Activated CD4-positive, CD25-positive, alpha-beta regulatory T cell treated with anti-CD3 and anti-CD28 coated beads, Interleukin-2, amount 50 U/mL, for 24 hours (primary cell): ENCODE measurements at regions not wholly inside any gene's neighbourhood (a gene's known extent, or its start where the extent isn't known, plus 50 kb on each side); places are given as distances from the start of the nearest gene placed in this dataset.
"Not testable (repeated sequence)": the region's sequence is repeated elsewhere in the genome, so short reads cannot be mapped to it uniquely, and the experiment has no call there.

Source experiments
- ATAC-seq, 2 donors: fragments of 150-1000 bp; cut with Tn5 transposase; one replicate each; pipeline ENCODE4 v1.10.0; 2021; ENCODE audit warnings: mild to moderate bottlenecking in 1 of 2, moderate library complexity in 1 of 2

- ATAC-seq: no peak
These were observed 541.2 kb downstream of the NUP35 start for GRCh38 chr2:183665425-183665824.

DNA sequence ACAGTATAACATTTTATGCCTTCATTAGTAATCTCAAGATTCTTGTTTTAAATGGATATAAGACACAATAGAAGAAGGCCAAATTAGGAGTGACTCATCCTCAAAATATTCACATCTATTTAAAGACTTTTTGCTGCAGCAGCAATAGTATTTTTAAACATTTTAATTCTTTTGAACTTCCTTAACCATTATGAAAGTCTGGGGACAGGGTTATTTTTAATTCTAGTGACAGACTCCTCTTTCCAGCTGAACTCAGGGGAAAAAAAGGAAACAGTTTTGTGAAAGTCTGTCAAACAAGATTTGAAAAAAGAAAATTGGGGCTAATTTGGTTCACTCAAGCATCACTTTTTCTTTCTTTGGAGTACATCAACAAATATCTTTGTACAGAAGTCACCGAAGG lies 541.8 kb downstream of the NUP35 start:
- no peak for ATAC-seq

DNA sequence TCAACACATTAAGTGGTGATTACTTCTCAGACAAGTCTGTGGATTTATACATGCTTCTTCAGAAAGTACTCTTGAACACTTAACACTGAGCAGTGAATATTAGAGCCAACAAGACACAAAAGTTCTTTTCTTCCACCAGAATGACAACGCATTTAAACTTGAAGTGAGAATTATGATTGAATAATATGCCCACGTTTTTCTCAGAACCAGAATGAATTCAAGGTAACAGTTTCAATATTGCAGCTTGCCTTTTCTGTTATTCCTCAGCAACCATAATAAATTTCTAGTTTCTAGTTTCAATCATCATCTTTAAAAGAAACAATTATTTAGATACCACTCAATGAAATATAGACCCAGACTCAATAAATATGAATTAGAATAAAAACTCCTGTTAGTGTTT lies 547.0 kb downstream of the NUP35 start:
- no peak for ATAC-seq

- ATAC-seq: no peak
These were observed 554.7 kb downstream of the NUP35 start for GRCh38 chr2:183678908-183679307.

GRCh38 chr2:183680573-183680972 lies 556.3 kb downstream of the NUP35 start:
- ATAC-seq: no peak

GRCh38 chr2:183684686-183685085 lies 560.4 kb downstream of the NUP35 start:
- no peak for ATAC-seq

DNA sequence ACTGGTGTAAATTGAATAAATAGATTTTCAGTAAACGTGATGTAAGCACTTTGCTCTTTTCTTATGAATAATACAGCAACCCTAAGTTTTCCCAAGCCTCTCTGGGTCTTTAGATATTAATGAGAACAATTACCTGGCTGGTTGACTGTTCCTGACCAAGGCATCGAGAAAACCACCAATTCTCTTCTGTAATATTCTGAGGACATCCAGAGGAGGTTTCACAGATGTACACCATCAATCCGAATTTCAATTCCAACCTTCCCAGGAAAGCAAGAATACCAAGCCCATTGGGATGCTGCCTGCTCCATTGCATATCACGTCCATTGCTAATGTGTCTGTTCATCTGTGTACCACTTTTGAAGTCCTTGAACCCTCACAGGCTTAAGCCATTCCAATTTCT lies 571.8 kb downstream of the NUP35 start:
- ATAC-seq: no peak

GRCh38 chr2:183709829-183710228 lies 585.6 kb downstream of the NUP35 start:
- no peak for ATAC-seq

- no peak for ATAC-seq
These were observed 594.0 kb downstream of the NUP35 start for GRCh38 chr2:183718246-183718645.

DNA sequence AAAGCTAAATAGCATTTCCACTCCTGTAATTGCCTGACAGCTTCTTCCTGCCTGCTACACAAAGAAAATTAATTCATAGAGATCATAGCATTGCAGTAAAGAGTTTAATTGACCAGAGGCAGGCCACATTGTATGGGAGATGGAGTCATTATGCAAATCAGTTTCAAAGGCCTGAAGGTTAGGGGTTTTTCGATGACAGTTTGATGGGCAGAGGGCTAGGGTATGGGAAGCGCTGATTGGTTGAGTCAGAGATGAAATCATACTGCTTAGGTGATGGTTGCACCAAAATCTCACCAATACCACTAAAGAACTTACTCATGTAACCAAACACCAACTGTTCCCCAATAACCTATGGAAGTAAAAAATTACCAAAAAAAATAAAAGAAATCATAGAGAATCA lies 599.0 kb downstream of the NUP35 start:
- no peak for ATAC-seq

GRCh38 chr2:183729380-183729779 lies 605.1 kb downstream of the NUP35 start:
- no peak for ATAC-seq

GRCh38 chr2:183740241-183740640 lies 616.0 kb downstream of the NUP35 start:
- ATAC-seq: no peak

- no peak for ATAC-seq
These were observed 628.3 kb downstream of the NUP35 start for GRCh38 chr2:183752571-183752970.

DNA sequence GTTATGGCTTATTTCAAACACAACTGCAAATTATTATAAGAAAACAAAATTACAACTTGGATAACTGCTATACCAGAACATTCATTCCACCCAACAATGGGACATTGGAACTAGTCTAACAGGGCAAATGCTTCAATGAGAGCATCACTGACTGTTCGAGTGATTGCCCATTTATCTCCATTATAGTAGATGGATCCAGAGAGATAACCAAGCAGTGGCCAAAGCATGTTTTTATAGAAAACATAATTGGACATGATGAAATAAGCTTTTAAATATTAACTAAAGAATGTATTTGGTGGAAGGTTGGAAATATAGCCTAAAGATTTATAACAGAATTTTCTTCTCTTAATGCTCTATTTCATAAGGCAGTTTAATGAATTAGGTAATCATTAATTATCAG lies 634.8 kb downstream of the NUP35 start:
- no peak for ATAC-seq

GRCh38 chr2:183773775-183774174 lies 649.5 kb downstream of the NUP35 start:
- ATAC-seq: no peak

- no peak for ATAC-seq
These were observed 655.8 kb downstream of the NUP35 start for GRCh38 chr2:183780072-183780471.

DNA sequence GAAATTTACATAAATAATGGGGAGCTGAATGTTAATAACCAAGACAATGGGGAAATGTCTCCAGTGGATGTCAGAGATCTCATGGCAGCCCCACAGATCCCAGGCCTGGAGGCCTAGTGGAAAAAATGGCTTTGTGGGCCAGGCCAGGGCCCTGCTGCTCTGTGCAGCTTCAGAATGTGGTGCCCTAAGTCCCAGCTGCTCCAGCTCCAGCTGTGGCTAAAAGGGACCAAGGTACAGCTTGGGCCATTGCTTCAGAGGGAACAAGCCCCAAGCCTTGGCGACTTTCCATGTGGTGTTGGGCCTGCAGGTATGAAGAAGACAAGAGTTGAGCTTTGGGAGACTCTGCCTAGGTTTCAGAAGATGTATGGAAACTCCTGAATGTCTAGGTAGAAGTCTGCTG lies 658.2 kb downstream of the NUP35 start:
- no peak for ATAC-seq

DNA sequence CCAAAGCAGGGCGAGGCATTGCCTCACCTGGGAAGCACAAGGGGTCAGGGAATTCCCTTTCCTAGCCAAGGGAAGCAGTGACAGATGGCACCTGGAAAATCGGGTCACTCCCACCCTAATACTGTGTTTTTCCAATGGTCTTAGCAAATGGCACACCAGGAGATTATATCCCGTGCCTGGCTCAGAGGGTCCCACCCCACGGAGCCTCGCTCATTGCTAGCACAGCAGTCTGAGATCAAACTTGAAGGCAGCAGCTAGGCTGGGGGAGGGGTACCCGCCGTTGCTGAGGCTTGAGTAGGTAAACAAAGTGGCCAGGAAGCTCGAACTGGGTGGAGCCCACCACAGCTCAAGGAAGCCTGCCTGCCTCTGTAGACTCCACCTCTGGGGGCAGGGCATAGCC lies 664.6 kb downstream of the NUP35 start:
- ATAC-seq: not testable (repeated sequence)

DNA sequence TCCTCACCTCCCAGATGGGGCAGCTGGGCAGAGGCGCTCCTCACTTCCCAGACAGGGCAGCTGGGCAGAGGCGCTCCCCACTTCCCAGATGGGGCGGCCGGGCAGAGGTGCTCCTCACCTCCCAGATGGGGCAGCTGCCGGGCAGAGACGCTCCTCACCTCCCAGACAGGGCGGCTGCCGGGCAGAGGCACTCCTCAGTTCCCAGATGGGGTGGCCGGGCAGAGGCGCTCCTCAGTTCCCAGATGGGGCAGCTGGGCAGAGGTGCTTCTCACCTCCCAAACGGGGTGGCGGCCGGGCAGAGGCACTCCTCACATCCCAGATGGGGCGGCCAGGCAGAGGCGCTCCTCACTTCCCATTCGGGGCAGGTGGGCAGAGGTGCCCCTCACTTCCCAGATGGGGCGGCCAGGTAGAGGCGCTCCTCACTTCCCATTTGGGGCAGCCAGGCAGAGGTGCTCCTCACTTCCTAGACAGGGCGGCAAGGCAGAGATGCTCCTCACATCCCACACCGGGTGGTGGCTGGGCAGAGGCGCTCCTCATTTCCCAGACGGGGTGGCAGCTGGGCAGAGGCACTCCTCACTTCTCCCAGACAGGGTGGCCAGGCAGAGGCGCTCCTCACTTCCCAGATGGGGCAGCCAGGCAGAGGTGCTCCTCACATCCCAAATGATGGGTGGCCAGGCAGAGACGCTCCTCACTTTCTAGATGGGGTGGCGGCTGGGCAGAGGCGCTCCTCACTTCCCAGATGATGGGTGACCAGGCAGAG lies 668.1 kb downstream of the NUP35 start:
- ATAC-seq: not testable (repeated sequence)

GRCh38 chr2:183798535-183798934 lies 674.3 kb downstream of the NUP35 start:
- no peak for ATAC-seq

DNA sequence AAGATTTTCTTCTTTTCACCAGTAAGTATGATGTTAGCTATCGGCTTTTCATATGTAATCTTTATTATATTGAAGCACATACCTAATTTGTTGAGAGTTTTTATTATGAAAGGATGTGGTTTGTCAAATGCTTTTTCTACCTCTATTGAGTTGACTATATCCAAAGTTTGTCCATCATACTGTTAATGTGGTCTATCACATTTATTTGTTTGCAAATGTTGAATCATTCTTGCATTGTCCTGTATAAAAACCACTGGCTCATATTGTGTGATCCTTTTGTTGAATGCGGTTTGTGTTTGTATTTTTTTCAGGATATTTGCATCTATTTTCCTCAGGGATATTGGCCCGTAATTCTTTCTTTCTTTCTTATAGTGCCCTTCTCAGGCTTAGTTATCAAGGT lies 675.5 kb downstream of the NUP35 start:
- ATAC-seq: no peak

GRCh38 chr2:183803596-183803995 lies 679.4 kb downstream of the NUP35 start:
- ATAC-seq: no peak

DNA sequence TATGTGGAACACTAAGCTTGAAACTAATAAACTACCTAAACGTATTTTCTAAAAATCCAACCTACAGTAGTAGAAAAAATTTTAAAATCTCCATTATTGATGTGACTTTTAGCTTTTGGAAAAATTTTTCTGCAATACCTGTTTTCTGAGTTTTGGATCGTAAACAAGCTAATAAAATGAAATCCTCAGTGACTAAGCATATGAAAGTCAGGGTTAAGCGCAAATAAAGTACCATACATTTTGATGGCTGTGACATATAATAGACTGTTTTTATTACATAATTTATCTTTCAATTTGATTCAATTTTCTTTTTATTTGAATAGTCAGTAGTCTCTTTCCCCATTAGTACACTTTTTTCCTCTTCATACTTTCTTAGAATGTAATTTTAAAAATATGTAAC lies 683.6 kb downstream of the NUP35 start:
- no peak for ATAC-seq

DNA sequence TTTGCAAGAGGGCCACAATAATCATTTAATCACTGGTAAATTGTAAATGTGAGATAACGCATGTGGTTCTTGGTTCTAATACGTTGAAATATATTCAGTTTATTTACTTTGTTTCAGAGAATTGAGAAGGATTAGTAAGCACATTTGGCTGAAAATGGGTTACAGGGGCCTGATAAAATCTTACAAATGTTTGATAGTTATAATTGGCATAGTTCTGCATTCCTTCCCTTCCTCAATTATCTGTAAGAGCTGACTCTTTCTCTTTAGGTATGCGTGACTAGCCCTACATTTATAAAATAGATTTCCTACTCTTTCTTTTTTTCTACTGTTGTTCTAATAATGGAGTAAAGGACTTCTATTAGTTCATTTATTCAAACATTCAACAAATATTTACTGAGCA lies 685.2 kb downstream of the NUP35 start:
- no peak for ATAC-seq

DNA sequence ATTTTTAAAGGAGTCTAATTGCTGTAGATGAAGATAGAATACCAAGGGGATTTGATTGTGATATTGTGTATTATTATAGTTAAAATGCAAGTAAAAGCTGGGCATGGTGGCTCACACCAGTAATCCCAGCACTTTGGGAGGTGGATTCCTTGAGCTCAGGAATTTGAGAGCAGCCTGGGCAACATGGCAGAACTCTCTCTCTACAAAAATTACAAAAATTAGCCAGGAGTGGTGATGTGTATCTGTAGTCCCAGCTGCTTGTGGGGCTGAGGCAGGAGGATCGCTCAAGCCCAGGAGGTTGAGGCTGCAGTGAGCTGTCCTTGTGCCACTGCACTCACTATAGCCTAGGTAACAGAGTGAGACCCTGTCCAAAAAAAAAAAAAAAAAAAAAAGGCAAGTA lies 687.0 kb downstream of the NUP35 start:
- no peak for ATAC-seq
